ENCODE measurements at regions not wholly inside any gene's neighbourhood (a gene's known extent, or its start where the extent isn't known, plus 50 kb on each side); places are given as distances from the start of the nearest gene placed in this dataset.
A peak's percentile ranks its signal among the peaks of the same experiment; 100 is the strongest.
"Not testable (repeated sequence)": the region's sequence is repeated elsewhere in the genome, so short reads cannot be mapped to it uniquely, and the experiment has no call there.

DNA sequence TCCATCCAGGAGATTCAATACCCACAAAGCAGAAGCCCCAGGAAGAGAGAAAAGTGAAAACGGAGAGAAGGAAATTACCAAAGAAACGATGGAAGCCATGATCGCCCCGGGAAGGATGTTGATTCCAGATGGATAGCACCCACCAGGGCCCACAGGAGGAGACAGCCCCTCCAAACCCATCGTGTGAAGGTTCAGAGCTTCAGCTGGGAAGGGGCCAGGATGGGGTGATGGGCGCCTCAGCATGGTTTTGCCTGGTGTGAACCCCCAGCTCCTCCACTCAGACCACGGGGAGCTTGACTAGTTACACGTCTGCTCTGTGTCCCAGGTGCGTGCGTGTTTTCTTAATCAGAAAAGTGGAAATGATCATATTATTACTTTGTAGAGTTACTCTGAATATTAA is 264.5 kb downstream of the EIPR1 start:
- Mint-ChIP-seq H3K4me1 (peaks cover 0 to 2% (median 0%) of the 10 kb centered on the region in 4 donors), H3K27me3 (no peaks in the 10 kb centered on the region), H3K9me3 (peaks cover 0 to 4% (median 0%) of the 10 kb centered on the region in 9 donors), H3K4me3 (no peak overlapping the region), H3K36me3 (peaks cover 0 to 4% (median 3%) of the 10 kb centered on the region in 3 donors), H3K27ac (no peak overlapping the region)
- no peak for DNase-seq
- ATAC-seq = no peak
- POLR2A ChIA-PET = no interaction called here

DNA sequence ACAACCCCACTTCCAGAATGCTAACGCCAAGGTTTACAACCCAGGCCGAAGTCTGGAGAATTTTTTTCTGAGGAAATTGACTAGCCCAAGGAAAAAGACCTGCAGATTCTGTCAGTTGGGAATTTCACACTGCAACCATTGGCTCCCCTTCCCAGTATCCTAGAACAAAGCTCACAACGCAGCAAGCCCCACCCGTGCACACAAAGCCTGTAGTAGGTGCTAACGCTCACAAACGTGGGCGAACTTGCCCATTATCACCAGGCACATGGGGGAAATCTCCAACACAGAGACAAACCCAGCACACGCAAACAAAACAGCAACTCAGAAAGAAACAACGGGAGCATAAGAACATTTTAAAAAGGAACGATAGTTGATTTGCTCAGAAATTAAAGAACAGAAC is 265.1 kb downstream of the EIPR1 start:
- peaks cover 0 to 6% (median 0%) of the 10 kb centered on the region in 3 donors for H3K36me3 Mint-ChIP-seq
- no peak overlapping the region for H3K4me3 Mint-ChIP-seq
- H3K27ac Mint-ChIP-seq = no peak overlapping the region
- H3K27me3 Mint-ChIP-seq = no peaks in the 10 kb centered on the region
- POLR2A ChIA-PET = no interaction called here
- H3K4me1 Mint-ChIP-seq = no peaks in the 10 kb centered on the region
- peaks cover 0 to 4% (median 0%) of the 10 kb centered on the region in 9 donors for H3K9me3 Mint-ChIP-seq
- no peak for DNase-seq
- ATAC-seq = no peak

GRCh38 chr2:3112131-3112530 is 265.5 kb downstream of the EIPR1 start:
- no peak for DNase-seq
- no peaks in the 10 kb centered on the region for H3K27me3 Mint-ChIP-seq
- no peak for ATAC-seq
- no peak overlapping the region for H3K4me3 Mint-ChIP-seq
- H3K27ac Mint-ChIP-seq = peak overlapping the region in 1 of 10 donors; percentile 52
- peaks cover 0 to 6% (median 0%) of the 10 kb centered on the region in 3 donors for H3K36me3 Mint-ChIP-seq
- no peaks in the 10 kb centered on the region for H3K4me1 Mint-ChIP-seq
- POLR2A ChIA-PET = no interaction called here
- H3K9me3 Mint-ChIP-seq = peaks cover 0 to 4% (median 0%) of the 10 kb centered on the region in 9 donors

- H3K27ac Mint-ChIP-seq = no peak overlapping the region
- DNase-seq (no peak), ATAC-seq (no peak)
- H3K4me1 Mint-ChIP-seq = no peaks in the 10 kb centered on the region
- peaks cover 0 to 3% (median 0%) of the 10 kb centered on the region in 3 donors for H3K36me3 Mint-ChIP-seq
- POLR2A ChIA-PET = no interaction called here
- H3K9me3 Mint-ChIP-seq = peaks cover 0 to 4% (median 0%) of the 10 kb centered on the region in 9 donors
- no peak overlapping the region for H3K4me3 Mint-ChIP-seq
- H3K27me3 Mint-ChIP-seq = peaks cover 0 to 3% (median 0%) of the 10 kb centered on the region in 5 donors
Observed at GRCh38 chr2:3110994-3111666, 266.5 kb downstream of the EIPR1 start.

- no peak for DNase-seq
- no peak overlapping the region for H3K27ac Mint-ChIP-seq
Observed at GRCh38 chr2:3110555-3110954, 267.1 kb downstream of the EIPR1 start.

DNA sequence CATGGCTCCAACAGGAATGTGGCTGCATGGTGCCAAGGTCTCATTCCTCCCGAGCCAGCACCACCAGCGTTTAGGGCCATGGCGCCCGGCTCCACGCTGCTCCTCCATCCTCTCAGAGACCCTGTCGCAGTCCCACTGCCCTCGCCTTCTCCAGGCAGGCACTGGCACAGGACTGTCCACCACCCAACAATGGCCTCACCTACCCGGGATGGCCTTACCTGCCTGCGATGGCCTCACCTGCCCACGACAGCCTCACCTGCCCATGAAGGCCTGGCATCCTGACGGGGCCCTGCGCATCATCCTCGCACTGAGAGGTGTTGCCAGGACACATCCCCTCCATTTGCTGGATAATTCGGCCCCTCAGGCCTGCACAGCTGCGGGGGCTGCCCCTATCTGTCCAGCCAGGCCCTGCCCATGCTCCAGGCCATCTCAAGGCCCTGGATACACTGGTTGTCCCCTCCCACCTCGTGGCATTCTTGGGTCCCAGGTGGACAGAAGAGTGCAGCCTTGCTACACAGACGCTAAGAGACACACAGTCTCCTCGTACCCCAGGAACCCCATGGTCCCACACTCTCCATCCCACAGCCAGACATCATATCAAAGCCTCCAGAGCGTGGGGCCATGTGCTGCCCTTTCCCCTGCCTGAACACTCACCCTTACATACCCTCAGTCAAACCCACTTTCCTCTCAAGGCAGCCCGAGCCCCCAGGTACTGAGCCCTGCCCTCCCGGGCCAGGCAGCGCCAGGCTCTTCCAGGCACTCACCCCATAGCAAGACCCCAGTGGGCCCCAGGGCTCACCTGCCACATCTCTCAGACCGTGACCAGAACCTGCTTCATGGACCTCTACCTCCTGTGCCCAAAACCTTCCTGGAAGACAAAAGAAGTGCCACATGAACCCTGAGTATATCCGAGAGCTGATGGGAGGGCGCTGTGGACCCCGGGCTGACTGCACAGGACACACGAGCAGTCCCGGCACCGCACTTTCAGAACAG is 268.6 kb downstream of the EIPR1 start:
- no peak for DNase-seq
- no peak for ATAC-seq
- peaks cover 0 to 4% (median 0%) of the 10 kb centered on the region in 9 donors for H3K9me3 Mint-ChIP-seq
- H3K27me3 Mint-ChIP-seq = peaks cover 0 to 3% (median 0%) of the 10 kb centered on the region in 5 donors
- POLR2A ChIA-PET = no interaction called here
- no peak overlapping the region for H3K4me3 Mint-ChIP-seq
- H3K36me3 Mint-ChIP-seq = peaks cover 0 to 3% (median 0%) of the 10 kb centered on the region in 3 donors
- peak overlapping the region in 1 of 10 donors; percentile 46 for H3K27ac Mint-ChIP-seq
- H3K4me1 Mint-ChIP-seq = no peaks in the 10 kb centered on the region

More at GRCh38 chr2:3110555-3110954, 267.1 kb downstream of the EIPR1 start:
- Mint-ChIP-seq H3K36me3 (peaks cover 0 to 3% (median 0%) of the 10 kb centered on the region in 3 donors), H3K4me3 (no peak overlapping the region), H3K4me1 (no peaks in the 10 kb centered on the region), H3K9me3 (peaks cover 0 to 4% (median 0%) of the 10 kb centered on the region in 9 donors), H3K27me3 (peaks cover 0 to 3% (median 0%) of the 10 kb centered on the region in 5 donors)
- POLR2A ChIA-PET = no interaction called here
- ATAC-seq = no peak

- Mint-ChIP-seq H3K27ac (no peak overlapping the region), H3K4me1 (peaks cover 0 to 3% (median 0%) of the 10 kb centered on the region in 4 donors), H3K27me3 (peaks cover 0 to 3% (median 1%) of the 10 kb centered on the region in 5 donors), H3K4me3 (no peak overlapping the region), H3K36me3 (peaks cover 0 to 3% (median 0%) of the 10 kb centered on the region in 3 donors), H3K9me3 (peaks cover 0 to 4% (median 0%) of the 10 kb centered on the region in 9 donors)
- no peak for DNase-seq
- no peak for ATAC-seq
- POLR2A ChIA-PET = no interaction called here
Observed at GRCh38 chr2:3108105-3108504, 269.5 kb downstream of the EIPR1 start.

GRCh38 chr2:3107567-3107966 is 270.1 kb downstream of the EIPR1 start:
- DNase-seq = no peak
- Mint-ChIP-seq H3K27ac (no peak overlapping the region), H3K36me3 (peaks cover 0 to 3% (median 0%) of the 10 kb centered on the region in 3 donors), H3K27me3 (peaks cover 0 to 7% (median 2%) of the 10 kb centered on the region in 5 donors), H3K4me3 (no peak overlapping the region), H3K4me1 (peaks cover 0 to 6% (median 0%) of the 10 kb centered on the region in 4 donors), H3K9me3 (peaks cover 0 to 4% (median 0%) of the 10 kb centered on the region in 9 donors)
- POLR2A ChIA-PET = no interaction called here
- no peak for ATAC-seq

- Mint-ChIP-seq H3K4me1 (peaks cover 0 to 6% (median 0%) of the 10 kb centered on the region in 4 donors), H3K27ac (no peak overlapping the region), H3K36me3 (peaks cover 0 to 5% (median 0%) of the 10 kb centered on the region in 3 donors), H3K27me3 (peaks cover 0 to 18% (median 6%) of the 10 kb centered on the region in 5 donors), H3K4me3 (no peak overlapping the region), H3K9me3 (peaks cover 0 to 4% (median 0%) of the 10 kb centered on the region in 9 donors)
- POLR2A ChIA-PET = interaction anchor here (0.9 kb wide), 1 partner anchor 137 kb away, joined by 3 read pairs; no protein-coding TSS in a partner anchor
- DNase-seq (no peak), ATAC-seq (no peak)
Observed at GRCh38 chr2:3105814-3106569, 271.6 kb downstream of the EIPR1 start.

- POLR2A ChIA-PET, H3K36me3 Mint-ChIP-seq, H3K4me3 Mint-ChIP-seq, H3K27ac Mint-ChIP-seq, H3K9me3 Mint-ChIP-seq, H3K4me1 Mint-ChIP-seq, DNase-seq, ATAC-seq: not testable (repeated sequence)
- peaks cover 0 to 25% (median 10%) of the 10 kb centered on the region in 5 donors for H3K27me3 Mint-ChIP-seq
Observed at GRCh38 chr2:3104958-3105813, 272.4 kb downstream of the EIPR1 start.

DNA sequence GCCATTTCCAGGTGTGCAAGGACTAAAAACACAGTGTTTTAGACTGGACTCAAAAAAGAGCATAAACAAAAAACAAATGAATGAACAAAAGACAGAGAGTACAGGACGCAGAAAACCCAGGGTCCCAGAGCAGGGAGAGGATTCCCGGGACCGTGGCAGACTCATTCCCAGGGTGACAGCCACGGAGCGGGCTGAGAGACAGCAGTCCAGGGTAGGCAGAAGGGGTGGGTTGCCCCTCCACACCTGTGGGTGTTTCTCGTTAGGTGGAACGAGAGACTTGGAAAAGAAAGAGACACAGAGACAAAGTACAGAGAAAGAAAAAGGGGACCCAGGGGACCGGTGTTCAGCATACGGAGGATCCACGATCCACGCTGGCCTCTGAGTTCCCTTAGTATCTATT is 273.4 kb downstream of the EIPR1 start:
- Mint-ChIP-seq H3K4me3 (no peak overlapping the region), H3K27ac (no peak overlapping the region), H3K9me3 (no peaks in the 10 kb centered on the region), H3K27me3 (peaks cover 0 to 25% (median 13%) of the 10 kb centered on the region in 5 donors), H3K36me3 (peaks cover 0 to 5% (median 0%) of the 10 kb centered on the region in 3 donors), H3K4me1 (peaks cover 0 to 6% (median 1%) of the 10 kb centered on the region in 4 donors)
- ATAC-seq (no peak), DNase-seq (no peak)
- POLR2A ChIA-PET = no interaction called here

Data from naive thymus-derived CD8-positive, alpha-beta T cell (primary cell).